ENCODE measurements at regions not wholly inside any gene's neighbourhood (a gene's known extent, or its start where the extent isn't known, plus 50 kb on each side); places are given as distances from the start of the nearest gene placed in this dataset.
"Not testable (repeated sequence)": the region's sequence is repeated elsewhere in the genome, so short reads cannot be mapped to it uniquely, and the experiment has no call there.

GRCh38 chr1:79920960-79921669, 914.6 kb upstream of the ADGRL4 start:
- intact Hi-C loops (cut with micrococcal nuclease) = no loop called here
- no peak for DNase-seq
- ATAC-seq = peak; percentile 84

- intact Hi-C loops (cut with micrococcal nuclease) = no loop called here
- DNase-seq = no peak
- no peak for ATAC-seq
Observed at GRCh38 chr1:79914896-79915295, 908.4 kb upstream of the ADGRL4 start.

GRCh38 chr1:79912813-79913212, 906.3 kb upstream of the ADGRL4 start:
- intact Hi-C loops (cut with micrococcal nuclease) = no loop called here
- no peak for ATAC-seq
- no peak for DNase-seq

GRCh38 chr1:79903321-79903720, 896.8 kb upstream of the ADGRL4 start:
- DNase-seq = no peak
- intact Hi-C loops (cut with micrococcal nuclease) = no loop called here
- ATAC-seq = no peak

- DNase-seq (no peak), ATAC-seq (no peak)
- intact Hi-C loops (cut with micrococcal nuclease) = no loop called here
Observed at GRCh38 chr1:79902418-79902817, 895.9 kb upstream of the ADGRL4 start.

GRCh38 chr1:79899914-79900313, 893.4 kb upstream of the ADGRL4 start:
- intact Hi-C loops (cut with micrococcal nuclease) = no loop called here
- no peak for DNase-seq
- ATAC-seq = no peak

- no peak for DNase-seq
- no peak for ATAC-seq
- intact Hi-C loops (cut with micrococcal nuclease) = no loop called here
Observed at GRCh38 chr1:79896140-79896539, 889.6 kb upstream of the ADGRL4 start.

GRCh38 chr1:79895573-79895972, 889.0 kb upstream of the ADGRL4 start:
- DNase-seq (no peak), ATAC-seq (no peak)
- intact Hi-C loops (cut with micrococcal nuclease) = no loop called here

GRCh38 chr1:79894129-79894528, 887.6 kb upstream of the ADGRL4 start:
- ATAC-seq; intact Hi-C loops (cut with micrococcal nuclease); DNase-seq: not testable (repeated sequence)

GRCh38 chr1:79887059-79887458, 880.5 kb upstream of the ADGRL4 start:
- ATAC-seq (peak; percentile 68), DNase-seq (no peak)
- intact Hi-C loops (cut with micrococcal nuclease) = no loop called here

- ATAC-seq = no peak
- DNase-seq = no peak
- intact Hi-C loops (cut with micrococcal nuclease) = no loop called here
Observed at GRCh38 chr1:79885101-79885500, 878.6 kb upstream of the ADGRL4 start.

GRCh38 chr1:79877086-79877485, 870.6 kb upstream of the ADGRL4 start:
- intact Hi-C loops (cut with micrococcal nuclease) = no loop called here
- ATAC-seq (no peak), DNase-seq (no peak)

GRCh38 chr1:79875187-79875586, 868.7 kb upstream of the ADGRL4 start:
- no peak for DNase-seq
- no peak for ATAC-seq
- intact Hi-C loops (cut with micrococcal nuclease) = no loop called here

- ATAC-seq (no peak), DNase-seq (no peak)
- intact Hi-C loops (cut with micrococcal nuclease) = no loop called here
Observed at GRCh38 chr1:79874289-79874688, 867.8 kb upstream of the ADGRL4 start.

- ATAC-seq (no peak), DNase-seq (no peak)
- intact Hi-C loops (cut with micrococcal nuclease) = no loop called here
Observed at GRCh38 chr1:79859212-79859948, 852.9 kb upstream of the ADGRL4 start.

- intact Hi-C loops (cut with micrococcal nuclease) = no loop called here
- ATAC-seq = no peak
- no peak for DNase-seq
Observed at GRCh38 chr1:79852004-79852403, 845.5 kb upstream of the ADGRL4 start.

GRCh38 chr1:79849388-79849787, 842.9 kb upstream of the ADGRL4 start:
- ATAC-seq (no peak), DNase-seq (no peak)
- intact Hi-C loops (cut with micrococcal nuclease) = no loop called here

GRCh38 chr1:79848316-79848715, 841.8 kb upstream of the ADGRL4 start:
- DNase-seq = no peak
- intact Hi-C loops (cut with micrococcal nuclease) = no loop called here
- ATAC-seq = no peak

- DNase-seq = peak; percentile 34
- intact Hi-C loops (cut with micrococcal nuclease) = no loop called here
- peak; percentile 41 for ATAC-seq
Observed at GRCh38 chr1:79847700-79848099, 841.2 kb upstream of the ADGRL4 start.

- DNase-seq = no peak
- no peak for ATAC-seq
- intact Hi-C loops (cut with micrococcal nuclease) = no loop called here
Observed at GRCh38 chr1:79845936-79846335, 839.4 kb upstream of the ADGRL4 start.

- ATAC-seq (no peak), DNase-seq (no peak)
- intact Hi-C loops (cut with micrococcal nuclease) = no loop called here
Observed at GRCh38 chr1:79842811-79843210, 836.3 kb upstream of the ADGRL4 start.

Measured in left ventricle myocardium superior (tissue), 1 donor.